ENCODE measurements at regions not wholly inside any gene's neighbourhood (a gene's known extent, or its start where the extent isn't known, plus 50 kb on each side); places are given as distances from the start of the nearest gene placed in this dataset.
"Not testable (repeated sequence)": the region's sequence is repeated elsewhere in the genome, so short reads cannot be mapped to it uniquely, and the experiment has no call there.

DNA sequence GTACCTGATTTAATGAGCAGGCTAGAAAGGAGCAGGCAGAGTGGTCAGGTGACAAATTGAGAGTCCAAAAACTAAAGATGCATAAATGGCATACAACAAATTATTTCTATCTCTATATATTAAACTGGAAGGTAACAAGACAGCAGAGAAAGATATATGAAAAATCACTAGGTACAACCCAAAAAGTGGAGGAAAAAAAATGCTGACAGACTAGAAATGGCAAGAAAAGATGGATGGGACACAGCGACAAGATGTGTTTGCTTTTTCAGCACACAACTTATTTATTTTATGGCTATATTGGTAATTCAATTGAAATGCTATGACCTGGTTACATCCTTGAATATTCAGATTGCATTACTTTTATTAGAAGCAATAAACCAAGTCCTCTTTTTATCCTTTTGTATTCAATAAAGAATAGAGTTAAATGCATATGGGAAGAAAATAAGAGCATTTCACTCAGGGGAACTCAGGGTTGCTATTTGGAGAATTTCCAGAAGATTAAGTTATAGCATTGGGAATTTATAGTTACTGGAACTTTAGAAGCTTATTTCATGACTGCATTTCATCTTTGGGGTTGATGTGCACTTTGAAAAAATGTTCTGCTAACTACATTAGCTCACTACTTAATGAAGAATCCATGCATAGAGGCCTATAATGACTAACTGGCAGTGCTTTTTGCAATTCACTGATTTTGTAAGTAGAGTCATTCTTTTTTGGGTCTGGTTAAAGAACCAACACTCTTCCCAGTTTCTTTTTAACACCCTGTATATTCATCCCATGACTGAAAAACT is 566.6 kb upstream of the TUSC1 start:
- DNase-seq (ENCODE audit: low read depth in 3 of 3, low spot score in 1 of 3), result no peak

DNA sequence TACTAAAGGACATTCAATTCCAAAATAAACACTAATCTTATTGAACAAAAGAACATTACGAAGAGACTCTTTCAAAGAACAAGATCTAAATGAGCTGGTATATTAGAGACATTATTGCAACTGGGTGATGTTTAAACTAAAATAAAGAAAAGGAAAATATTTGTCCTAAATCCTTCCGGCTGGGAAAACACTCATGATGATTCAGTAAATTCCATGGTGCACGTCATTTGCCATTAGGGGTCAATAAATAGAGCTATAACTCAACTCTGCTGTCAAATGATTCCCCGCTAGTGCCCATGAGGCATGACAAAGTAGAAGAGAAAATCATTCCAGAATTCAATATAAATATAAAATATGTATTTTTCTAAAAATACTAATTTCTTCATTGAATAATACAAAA is 565.5 kb upstream of the TUSC1 start:
- DNase-seq (ENCODE audit: low read depth in 3 of 3, low spot score in 1 of 3), result no peak

DNA sequence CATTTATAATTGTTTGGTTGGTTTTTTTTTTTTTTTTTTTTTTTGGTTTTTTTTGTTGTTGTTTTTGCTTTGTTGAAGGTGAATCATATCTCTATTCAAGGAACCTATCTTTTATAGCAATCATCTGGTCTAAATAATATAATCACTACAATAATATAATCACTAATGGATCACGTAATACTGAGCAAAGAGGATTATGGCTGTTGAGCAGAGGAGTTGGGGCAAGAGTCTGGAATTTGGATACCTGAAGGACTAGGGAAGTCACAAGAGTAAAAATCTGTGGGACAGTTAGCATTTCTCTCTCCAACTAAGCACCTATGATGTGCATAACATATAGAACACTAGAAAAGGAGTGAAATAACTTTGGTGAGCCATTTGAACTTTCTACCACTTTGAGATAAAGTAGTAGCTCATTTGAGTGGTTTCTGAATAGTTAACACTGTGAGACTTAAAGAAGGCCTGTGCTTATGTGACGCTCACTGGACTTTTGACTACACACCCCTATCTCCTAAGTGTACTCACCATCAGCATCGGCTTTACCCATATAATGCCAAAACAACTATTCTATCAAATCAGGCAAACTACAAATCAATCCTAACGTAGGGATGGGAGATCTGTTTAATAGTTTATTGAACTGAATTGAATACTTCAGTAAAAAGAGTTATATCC is 564.9 kb upstream of the TUSC1 start:
- no peak for DNase-seq (ENCODE audit: low read depth in 3 of 3, low spot score in 1 of 3)

DNA sequence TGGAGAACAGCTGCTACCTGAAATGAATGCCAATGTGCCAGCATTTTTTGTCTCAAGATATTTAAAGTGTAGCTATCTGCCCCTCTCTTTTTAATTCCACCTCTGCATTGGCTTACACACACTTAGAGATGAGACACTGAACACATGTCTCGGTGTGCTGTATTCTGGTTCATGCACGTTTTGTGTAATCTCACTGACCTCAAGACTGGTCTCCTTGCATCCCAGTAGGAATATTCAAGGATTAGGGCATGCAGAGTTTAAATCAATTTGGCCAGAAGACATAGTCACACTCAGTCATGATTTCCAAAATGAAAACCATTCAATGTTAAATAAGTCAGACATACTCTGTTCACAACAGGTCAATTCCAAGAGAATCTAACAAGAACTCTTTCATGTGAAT is 561.8 kb upstream of the TUSC1 start:
- no peak for DNase-seq (ENCODE audit: low read depth in 3 of 3, low spot score in 1 of 3)

DNA sequence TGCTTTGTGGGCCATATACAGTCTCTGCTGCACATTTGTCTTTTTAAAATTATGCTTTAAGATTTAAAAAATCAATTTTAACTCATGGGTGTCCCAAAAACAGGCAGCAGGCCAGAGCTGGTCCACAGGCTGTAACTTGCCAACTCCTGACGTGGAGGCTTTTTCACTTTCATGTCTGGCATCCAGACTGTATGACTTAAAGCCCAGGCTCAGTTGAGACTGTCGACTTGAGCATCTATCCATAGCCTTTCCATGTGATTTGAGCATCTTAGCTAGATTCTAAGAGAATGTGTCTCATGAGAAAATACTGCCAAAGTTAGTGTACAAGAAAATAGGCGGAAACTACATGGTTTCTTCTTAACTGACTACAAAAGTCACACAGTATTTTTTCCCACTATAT is 559.0 kb upstream of the TUSC1 start:
- no peak for DNase-seq (ENCODE audit: low read depth in 3 of 3, low spot score in 1 of 3)

DNA sequence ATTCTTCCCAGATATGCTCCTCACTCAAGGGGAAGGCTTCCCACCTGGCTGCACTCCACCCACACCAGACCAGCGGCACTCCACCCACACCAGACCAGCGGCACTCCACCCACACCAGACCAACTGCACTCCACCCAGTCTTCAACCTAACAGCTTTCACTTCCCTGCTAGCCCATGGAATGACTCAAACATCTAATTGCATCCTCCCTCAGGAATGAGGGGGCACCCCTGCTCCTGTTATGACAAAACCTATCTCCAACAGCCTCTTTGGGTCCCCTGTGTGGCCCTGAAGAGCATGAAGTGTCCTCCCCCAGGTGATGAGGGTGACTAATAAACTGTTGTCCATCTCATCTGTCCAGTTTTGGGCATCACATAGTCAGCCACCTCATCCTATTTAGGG is 556.6 kb upstream of the TUSC1 start:
- DNase-seq (ENCODE audit: low read depth in 3 of 3, low spot score in 1 of 3), result no peak

DNA sequence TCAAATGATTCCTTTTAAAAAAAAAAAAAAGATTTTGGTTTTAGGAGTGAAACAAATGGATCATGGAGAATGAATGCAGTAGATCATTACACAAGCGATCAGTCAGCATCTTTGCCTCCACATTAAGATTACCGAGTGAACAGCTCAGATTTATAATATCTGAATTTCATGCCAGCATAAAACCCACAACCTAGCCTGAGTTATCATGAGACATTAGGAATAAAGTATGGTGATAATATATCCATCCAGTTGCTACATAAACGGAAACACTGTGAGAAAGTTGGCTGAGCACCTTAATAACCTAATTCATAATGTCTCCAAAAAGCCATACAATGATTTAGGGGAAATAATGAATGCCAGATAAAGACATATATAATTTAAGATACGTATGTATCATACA is 553.1 kb upstream of the TUSC1 start:
- no peak for DNase-seq (ENCODE audit: low read depth in 3 of 3, low spot score in 1 of 3)

DNA sequence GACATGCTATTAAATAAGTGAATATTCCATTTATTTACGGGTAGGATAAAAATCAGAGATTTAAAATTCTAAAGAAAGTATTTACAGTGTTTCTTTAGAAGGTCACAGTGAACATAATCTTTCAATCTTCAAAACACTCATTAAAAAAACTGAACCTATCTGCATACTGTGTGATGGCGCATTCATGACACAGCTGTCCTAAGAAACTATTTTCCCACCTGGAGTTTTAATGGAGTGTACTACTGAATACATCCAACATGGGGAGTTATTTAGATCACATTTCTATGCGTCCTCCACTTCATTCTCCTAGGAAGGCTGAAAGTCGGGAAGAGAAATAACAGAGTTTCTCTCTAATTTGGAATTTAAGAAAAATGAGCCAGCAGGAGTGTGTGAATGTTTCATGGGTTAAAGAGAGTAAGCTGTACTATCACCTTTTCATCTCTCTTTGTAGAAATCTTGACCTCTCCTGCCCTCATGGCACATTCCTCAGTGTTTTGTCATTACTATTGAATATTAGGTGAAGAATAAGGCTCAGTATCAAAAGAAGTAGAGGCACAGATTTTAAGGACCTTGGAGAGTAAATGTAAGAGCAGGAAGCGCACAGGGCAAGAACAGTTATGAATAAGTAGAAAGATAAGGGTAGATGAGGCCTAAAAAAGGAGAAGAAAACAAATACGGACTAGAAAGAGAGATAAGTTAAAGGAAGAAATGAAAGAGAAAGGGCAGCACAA is 551.2 kb upstream of the TUSC1 start:
- no peak for DNase-seq (ENCODE audit: low read depth in 3 of 3, low spot score in 1 of 3)

DNA sequence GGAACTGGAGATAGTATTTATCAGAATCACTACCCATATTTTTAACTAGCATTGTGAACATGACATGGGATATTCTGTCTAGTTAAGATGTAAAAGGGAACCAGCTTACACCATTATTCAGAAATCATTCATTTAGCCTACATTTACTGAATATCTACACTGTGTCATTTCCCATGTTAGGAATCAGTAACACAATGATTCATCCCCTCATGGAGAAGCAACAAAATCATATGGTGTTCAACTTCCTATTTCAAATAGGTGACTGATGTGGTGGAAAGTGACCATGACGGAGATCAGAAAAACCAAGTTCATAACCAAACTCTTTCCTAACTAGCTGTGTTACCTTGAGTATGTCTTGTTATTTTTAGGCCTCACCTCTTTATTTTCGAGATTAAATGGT is 550.0 kb upstream of the TUSC1 start:
- no peak for DNase-seq (ENCODE audit: low read depth in 3 of 3, low spot score in 1 of 3)

DNA sequence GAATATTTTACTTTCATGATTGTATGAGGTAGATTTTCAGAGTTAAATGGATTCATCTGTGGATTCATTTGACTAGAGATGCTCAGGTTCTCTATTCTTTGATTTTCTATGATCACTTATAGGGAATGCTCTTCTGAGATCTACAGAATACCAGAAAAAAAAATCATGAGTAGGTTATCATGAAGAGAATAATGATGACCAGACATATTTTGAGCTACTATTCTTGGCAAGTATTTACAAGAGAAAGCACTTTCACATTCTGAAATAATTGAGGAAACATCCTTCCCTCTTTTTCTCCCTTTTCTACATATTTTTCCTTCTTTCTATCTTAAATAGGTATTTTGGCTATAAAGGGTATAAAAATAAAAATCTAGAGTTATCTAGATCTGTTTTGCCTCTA is 543.0 kb upstream of the TUSC1 start:
- DNase-seq (ENCODE audit: low read depth in 3 of 3, low spot score in 1 of 3), result no peak

DNA sequence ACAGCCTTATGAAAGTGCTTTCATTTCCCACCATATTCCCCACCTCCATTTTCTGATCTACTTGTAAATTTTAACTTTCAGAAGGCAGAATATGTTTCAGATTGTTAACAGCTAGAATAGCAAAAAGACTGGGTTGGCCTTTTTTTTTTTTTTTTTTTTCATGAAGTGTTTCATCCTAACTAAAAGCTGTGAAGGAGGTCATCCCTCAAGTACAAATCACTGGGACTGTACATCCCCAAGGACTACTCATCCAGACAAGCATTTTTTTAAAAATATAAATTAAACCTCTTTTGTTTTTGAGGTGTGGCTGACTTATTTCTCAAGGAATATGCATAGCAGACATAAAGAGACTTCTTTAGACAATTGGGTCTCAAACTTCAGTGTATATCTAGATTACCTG is 542.1 kb upstream of the TUSC1 start:
- DNase-seq (ENCODE audit: low read depth in 3 of 3, low spot score in 1 of 3), result no peak

DNA sequence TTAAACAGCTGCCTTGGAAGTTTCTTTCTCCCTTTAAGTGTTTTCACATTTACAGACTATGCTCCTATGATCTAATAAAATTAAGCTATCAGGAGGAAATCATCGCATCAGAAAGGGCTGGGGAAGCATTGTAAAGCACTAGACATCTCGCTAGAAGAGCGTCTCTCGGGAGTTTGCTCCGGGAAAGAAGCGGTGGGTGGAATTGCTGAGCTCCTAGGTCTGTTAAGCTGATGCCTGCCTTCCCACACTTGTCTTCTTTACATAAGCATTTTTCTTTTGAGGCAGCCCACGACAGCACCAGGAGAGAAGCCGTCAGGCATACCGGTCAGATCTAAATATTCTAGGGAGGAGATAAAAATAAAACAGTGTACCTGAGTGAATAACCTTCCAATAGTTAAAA is 541.7 kb upstream of the TUSC1 start:
- DNase-seq (ENCODE audit: low read depth in 3 of 3, low spot score in 1 of 3), result no peak

DNA sequence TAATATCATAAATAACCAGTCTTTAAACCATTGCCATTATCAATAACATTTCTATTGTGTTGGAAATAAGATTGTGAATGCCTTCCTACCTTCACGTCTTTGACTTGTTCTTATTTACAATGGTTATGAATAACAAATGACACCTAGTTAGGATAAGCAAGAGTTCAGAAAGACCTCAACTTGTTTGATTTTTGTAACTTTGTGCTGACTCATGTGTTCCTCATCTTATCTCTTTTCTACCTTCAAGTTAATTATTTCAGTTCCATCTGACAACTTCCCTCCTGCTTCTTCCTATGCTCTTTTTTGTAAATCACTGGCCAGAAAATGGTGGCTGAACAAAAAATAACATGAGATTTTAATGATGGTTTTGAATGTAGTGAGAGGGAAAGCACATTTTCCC is 538.5 kb upstream of the TUSC1 start:
- no peak for DNase-seq (ENCODE audit: low read depth in 3 of 3, low spot score in 1 of 3)

DNA sequence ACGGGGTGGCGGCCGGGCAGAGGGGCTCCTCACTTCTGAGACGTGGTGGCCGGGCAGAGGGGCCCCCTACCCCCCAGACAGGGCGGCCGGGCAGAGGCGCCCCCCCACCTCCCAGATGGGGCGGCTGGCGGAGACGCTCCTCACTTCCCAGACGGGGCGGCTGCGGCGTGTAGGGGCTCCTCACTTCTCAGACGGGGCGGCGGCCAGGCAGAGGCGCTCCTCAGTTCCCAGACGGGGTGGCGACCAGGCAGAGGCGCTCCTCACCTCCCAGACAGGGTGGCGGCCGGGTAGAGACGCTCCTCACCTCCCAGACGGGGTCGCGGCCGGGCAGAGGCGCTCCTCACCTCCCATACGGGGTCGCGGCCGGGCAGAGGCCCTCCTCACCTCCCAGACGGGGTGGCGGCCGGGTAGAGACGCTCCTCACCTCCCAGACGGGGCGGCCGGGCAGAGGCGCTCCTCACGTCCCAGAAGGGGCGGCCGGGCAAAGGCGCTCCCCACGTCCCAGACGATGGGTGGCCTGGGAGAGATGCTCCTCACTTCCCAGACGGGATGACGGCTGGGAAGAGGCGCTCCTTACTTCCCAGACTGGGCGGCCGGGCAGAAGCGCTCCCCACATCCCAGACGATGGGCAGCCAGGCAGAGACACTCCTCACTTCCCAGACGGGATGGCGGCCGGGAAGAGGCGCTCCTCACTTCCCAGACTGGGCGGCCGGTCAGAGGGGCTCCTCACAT is 536.6 kb upstream of the TUSC1 start:
- not testable (repeated sequence) for DNase-seq (ENCODE audit: low read depth in 3 of 3, low spot score in 1 of 3)

DNA sequence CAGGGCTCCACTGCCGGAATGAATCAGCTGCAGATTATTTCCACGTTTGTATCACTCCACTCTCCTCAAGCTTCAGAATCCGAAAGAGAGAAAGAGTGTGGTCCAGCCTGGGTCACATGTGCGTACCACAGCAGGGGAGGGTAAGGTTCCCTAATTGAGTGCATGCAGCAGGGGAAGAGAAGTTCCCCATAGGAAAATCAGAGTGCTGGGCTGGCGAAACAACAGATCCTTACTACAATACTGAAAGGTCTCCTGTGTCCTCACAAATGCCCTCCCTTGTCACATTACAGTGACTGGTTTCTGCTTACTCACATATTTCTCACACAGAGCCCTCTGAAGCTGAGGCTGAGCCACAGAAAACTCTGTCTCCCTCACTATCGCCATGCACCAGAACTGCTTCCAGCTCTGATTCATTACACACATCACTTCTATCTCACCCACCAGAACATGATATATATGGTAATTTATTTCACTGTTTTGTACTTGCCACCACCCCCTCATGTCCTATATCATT is 532.2 kb upstream of the TUSC1 start:
- no peak for DNase-seq (ENCODE audit: low read depth in 3 of 3, low spot score in 1 of 3)

DNA sequence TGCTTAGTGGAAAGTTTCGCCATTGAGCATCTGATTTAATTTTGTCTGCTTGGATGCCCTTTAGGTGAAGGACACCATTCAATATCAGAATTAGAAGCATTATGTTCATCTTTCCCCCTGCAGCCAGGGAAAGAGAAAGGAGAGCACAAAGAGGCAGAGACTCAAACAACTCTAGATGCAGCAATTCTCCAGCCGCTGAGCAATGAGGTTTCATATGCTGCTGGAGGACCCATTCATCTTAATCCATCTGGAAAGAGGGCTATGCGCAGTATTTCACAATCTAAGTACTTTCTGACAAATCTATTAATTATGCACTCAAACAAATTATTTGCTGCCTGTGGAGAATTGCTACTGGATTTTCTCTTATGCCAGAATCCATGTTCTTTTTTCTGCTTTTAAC is 527.0 kb upstream of the TUSC1 start:
- no peak for DNase-seq (ENCODE audit: low read depth in 3 of 3, low spot score in 1 of 3)

DNA sequence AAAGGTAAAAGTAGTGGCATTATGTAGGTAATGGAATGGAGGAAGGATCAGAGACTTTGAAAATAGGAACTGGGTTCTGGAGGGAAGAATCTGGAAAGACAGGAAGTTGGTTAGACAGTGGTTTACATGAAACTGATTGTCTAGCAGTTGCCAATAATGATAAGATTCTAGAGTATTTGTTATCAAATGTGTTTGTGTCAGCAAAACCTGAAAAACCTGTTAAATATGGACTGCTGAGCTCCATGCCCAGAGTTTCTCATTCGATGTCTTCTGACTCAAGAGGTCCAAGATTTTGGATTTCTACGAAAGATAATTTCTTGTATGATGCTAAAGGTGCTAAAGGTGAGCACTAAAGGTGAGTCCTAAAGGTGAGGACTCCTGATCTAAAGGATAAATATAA is 515.0 kb upstream of the TUSC1 start:
- no peak for DNase-seq (ENCODE audit: low read depth in 3 of 3, low spot score in 1 of 3)

DNA sequence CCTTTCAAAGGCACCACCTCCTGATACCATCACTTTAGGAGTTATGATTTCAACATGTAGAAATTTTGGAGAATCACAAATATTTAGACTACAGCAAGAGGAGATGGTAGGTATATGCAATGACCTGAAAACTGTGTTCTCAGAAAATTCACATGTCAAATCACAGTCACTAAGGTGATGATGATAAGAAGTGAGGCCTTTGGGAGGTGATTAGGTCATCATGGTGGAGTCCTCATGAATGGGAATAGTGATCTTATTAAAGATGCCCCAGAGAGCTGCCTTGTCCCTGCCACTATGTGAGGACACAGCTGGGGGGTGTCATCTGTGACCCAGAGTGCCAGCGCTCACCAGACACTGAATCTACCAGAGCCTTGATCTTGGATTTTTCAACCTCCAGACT is 513.5 kb upstream of the TUSC1 start:
- no peak for DNase-seq (ENCODE audit: low read depth in 3 of 3, low spot score in 1 of 3)

DNA sequence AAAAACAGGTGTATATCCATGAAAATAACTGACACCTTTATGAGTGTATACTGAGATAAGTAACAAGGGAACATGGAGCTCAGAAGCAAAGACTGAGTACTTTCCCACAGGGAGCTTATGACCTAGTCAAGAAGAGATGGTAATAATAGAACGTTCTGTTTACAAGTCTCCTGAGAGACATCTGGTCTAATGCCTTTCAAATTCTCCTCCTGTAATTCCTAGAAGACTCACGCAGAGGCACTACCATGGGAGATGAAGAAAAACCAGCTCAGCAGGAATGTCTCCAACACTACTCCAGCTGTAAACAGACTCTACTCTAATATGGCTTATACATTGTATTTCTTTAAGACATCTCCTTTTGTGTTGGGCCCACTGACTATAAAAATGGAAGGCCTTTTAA is 503.6 kb upstream of the TUSC1 start:
- DNase-seq (ENCODE audit: low read depth in 3 of 3, low spot score in 1 of 3), result no peak

DNA sequence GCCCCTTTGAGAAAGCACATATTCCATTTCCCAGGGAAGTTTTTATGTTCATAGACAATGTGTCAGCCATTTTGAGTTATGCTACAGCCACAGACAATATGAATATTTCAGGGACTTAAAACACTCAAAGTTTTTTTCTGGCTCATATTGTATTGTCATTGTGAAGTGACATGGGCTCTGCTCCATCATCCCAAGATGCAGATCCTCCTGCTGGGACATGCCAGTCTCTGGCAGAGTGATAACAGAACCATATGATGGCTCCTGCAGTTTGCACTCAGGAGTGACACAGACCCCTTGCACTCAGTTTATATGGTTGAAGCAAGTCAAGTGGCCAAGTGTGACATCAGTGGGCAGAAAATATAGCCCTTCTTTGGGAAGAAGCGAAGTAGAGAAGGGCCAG is 498.4 kb upstream of the TUSC1 start:
- DNase-seq (ENCODE audit: low read depth in 3 of 3, low spot score in 1 of 3), result no peak

DNA sequence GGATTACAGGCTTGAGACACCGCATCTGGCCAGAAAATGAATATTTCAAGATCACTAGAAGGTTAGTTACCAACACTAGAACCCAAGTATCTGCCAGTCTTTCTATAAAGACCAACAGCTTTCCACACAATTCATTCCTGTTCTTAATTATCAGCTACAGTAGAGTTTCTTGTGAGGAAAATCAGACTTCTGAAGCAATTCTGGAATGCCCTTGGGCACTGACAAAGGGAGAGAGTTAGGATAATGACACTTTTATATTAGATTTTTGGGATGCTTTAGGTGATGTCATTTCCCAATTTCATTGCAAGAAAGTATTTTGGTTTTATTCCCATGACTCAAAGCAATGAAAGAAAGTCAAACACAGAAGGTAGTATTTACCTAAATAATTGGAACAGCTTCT is 497.0 kb upstream of the TUSC1 start:
- no peak for DNase-seq (ENCODE audit: low read depth in 3 of 3, low spot score in 1 of 3)

DNA sequence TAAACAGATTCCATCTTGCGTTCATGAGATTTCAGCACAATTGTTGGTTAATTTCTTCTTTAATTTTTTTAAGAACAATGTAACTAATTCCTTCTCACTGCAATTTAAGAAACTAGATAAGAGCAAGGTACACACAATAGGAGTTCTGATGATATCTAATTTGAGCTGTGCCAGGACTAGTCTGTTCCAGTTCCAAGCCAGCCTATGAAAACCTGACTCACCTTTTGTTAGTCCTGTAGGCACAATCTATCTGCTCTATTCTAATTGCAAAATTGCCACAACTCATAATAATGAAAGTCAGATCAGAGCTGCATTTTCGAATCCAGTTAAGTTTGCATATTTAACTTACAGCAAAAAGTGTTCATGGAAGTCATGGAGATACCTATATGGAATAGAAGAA is 494.1 kb upstream of the TUSC1 start:
- DNase-seq (ENCODE audit: low read depth in 3 of 3, low spot score in 1 of 3), result no peak
